ENCODE measurements at regions not wholly inside any gene's neighbourhood (a gene's known extent, or its start where the extent isn't known, plus 50 kb on each side); places are given as distances from the start of the nearest gene placed in this dataset.

- TF ChIP-seq CTCF (IDR thresholded peaks at IDR 0.05; ENCODE audit: low read depth, low read length) (no peak), EZH2phosphoT487 (IDR thresholded peaks at IDR 0.05; ENCODE audit: low read depth) (no peak)
Observed at GRCh38 chr9:78510035-78510434, 213.1 kb downstream of the PSAT1 start.
